Astrocyte of the spinal cord (primary cell): ENCODE measurements at regions not wholly inside any gene's neighbourhood (a gene's known extent, or its start where the extent isn't known, plus 50 kb on each side); places are given as distances from the start of the nearest gene placed in this dataset.

Experiments
- DNase-seq: peaks from one replicate; pipeline ENCODE4 v3.0.0; 2011; ENCODE audit warnings: low read depth, low spot score
- H3K4me3 ChIP-seq: 2 replicates; pipeline ENCODE4 v1.5.1; 2011; ENCODE audit warnings: low read depth, mild to moderate bottlenecking, low read length, moderate library complexity
- in situ Hi-C: cut with HindIII; loops from 2 replicates; pipeline ENCODE4 v1.10.0; 2017; ENCODE audit warnings: low sequenced_read_pairs
- TF ChIP-seq, protein P1 (sequence below): IDR thresholded peaks from 2 replicates; pipeline ENCODE4 v1.5.1; 2012; ENCODE audit warnings: low read depth, mild to moderate bottlenecking, low read length, inconsistent platforms

DNA sequence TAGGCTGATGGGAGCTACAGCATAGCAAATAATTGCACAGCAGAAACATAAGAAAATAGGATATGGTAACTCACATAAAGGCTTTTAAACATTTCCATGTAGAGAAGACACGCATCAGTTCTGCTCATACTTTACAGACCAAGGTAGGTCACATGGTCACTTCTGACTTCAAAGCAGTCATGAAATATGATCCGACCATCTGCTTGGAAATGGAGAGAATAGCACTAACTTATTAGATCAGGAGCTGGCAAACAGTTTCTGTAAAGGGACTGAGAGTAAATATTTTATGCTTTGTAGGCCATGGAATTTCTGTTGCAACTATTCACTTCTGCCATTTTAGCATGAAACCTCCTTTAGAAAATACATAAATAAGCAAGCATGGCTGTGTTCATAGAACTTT, 936.6 kb upstream of the FANCL start:
- no peak overlapping the region for H3K4me3 ChIP-seq
- DNase-seq, result no peak

DNA sequence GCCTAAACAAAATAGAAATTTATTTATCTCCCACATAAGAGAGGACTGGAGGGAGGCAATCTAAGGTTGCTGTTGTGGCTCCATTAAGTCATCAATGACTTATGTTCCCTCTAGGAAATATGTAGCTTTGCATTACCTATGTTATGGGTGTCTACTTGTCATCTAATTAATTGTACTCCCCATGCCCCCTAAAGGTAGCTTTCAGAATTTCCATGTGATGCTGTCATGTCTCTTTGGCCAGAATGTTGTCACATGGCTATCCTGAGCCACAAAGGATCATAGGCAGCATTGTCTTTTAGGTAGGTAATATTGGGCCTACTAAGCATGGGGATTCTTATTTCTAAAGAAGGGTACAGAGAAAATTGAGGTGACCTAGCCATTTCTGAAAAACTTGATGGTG, 935.6 kb upstream of the FANCL start:
- in situ Hi-C loops, result no loop called here
- no peak for DNase-seq
- TF ChIP-seq, protein P1, sequence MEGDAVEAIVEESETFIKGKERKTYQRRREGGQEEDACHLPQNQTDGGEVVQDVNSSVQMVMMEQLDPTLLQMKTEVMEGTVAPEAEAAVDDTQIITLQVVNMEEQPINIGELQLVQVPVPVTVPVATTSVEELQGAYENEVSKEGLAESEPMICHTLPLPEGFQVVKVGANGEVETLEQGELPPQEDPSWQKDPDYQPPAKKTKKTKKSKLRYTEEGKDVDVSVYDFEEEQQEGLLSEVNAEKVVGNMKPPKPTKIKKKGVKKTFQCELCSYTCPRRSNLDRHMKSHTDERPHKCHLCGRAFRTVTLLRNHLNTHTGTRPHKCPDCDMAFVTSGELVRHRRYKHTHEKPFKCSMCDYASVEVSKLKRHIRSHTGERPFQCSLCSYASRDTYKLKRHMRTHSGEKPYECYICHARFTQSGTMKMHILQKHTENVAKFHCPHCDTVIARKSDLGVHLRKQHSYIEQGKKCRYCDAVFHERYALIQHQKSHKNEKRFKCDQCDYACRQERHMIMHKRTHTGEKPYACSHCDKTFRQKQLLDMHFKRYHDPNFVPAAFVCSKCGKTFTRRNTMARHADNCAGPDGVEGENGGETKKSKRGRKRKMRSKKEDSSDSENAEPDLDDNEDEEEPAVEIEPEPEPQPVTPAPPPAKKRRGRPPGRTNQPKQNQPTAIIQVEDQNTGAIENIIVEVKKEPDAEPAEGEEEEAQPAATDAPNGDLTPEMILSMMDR, result no peak
- H3K4me3 ChIP-seq, result no peak overlapping the region

More for the DNA sequence above, 936.6 kb upstream of the FANCL start:
- in situ Hi-C loops, result no loop called here
- TF ChIP-seq, protein P1, result no peak

DNA sequence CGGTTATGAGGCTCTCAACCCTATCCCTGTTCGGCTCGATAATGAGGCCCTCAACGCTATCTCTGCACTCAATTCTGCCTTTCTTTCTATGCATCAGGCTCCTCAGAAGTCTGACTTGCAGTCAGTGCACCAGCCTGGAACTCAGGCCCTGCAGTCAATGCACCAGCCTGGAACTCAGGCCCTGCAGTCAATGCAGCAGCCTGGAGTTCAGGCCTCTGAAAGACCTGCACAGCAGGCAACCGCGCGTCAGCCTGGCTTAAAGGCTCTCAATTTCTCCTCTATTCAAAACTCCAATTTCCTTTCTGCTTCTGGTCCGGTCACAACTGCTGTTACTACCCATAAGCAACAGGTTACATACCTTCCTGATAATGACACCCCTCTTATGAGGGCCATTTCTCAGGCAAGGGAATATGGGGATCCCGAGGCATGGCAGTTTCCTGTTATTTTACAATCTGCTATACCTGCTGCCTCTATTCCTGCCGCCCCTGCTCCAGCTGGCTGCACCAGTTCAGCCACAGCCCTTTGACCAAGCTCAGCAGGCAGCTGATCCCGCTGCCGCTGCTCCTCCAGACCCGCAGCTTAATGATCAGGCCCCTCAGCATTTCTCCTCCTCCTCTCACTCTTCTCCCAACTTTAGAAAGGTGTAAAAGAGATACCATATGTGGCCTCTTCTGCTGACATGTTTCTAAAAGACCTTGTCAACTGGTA, 933.6 kb upstream of the FANCL start:
- in situ Hi-C loops, result no loop called here

DNA sequence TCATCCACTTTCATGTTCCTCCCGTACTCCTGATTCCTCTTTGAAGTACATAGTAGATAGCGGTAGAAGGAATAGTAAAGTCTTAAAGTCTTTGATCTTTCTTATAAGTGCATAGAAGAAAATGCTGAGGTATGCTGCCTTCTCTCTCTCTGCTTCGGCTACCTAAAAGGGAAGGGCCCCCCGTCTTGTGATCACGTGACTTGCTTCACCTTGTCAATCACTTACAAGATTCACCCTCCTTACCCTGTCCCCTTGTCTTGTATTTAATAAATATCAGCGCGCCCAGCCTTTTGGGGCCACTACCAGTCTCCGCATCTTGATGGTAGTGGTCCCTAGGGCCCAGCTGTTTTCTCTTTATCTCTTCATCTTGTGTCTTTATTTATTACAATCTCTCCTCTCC, 932.2 kb upstream of the FANCL start:
- DNase-seq, result no peak
- no peak overlapping the region for H3K4me3 ChIP-seq
- in situ Hi-C loops, result no loop called here
- TF ChIP-seq, protein P1, result no peak

More for the DNA sequence above, 933.6 kb upstream of the FANCL start:
- no peak overlapping the region for H3K4me3 ChIP-seq
- no peak for DNase-seq
- TF ChIP-seq, protein P1, result no peak

DNA sequence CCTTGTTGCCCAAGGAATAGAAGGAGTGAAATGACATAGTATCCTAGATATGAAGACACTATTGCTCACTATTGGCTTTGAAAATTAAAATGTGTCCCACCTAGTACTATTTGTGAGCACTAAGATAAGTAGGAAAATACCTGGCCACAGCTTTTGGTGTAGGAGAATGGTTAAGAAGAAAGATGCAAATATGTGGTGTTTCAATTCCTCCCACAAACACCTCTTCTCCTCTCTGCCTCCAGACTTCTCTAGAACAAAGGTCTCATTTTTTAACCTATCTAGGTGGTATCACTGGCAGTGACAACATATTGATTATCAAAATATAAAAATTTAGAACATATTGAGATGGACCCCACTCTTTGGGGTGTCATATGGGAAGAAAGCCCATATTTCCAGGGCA, 929.9 kb upstream of the FANCL start:
- in situ Hi-C loops, result no loop called here
- TF ChIP-seq, protein P1, result no peak
- no peak overlapping the region for H3K4me3 ChIP-seq
- no peak for DNase-seq

DNA sequence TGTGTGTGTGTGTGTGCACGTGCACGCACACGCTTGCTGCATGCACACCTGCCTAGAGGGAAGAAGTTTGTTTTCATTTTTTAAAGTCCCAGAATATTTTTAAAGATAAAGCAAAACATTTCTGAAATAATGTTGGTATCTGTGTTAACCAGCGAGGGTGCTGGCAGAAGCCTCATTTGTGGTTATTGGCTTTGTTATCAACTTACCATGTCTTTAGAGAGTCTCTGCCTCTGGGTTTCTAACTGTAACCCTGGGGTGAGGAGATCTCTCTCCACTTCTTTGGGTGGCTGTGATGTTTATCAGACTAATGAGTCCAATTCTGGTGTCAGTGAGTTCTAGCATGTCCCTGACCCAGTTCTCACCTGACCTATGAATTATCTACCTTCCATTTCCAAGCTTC, 927.6 kb upstream of the FANCL start:
- TF ChIP-seq, protein P1, result no peak
- in situ Hi-C loops, result no loop called here
- DNase-seq, result no peak

More for the DNA sequence above, 927.6 kb upstream of the FANCL start:
- H3K4me3 ChIP-seq, result no peak overlapping the region
